ENCODE measurements at regions not wholly inside any gene's neighbourhood (a gene's known extent, or its start where the extent isn't known, plus 50 kb on each side); places are given as distances from the start of the nearest gene placed in this dataset.

DNA sequence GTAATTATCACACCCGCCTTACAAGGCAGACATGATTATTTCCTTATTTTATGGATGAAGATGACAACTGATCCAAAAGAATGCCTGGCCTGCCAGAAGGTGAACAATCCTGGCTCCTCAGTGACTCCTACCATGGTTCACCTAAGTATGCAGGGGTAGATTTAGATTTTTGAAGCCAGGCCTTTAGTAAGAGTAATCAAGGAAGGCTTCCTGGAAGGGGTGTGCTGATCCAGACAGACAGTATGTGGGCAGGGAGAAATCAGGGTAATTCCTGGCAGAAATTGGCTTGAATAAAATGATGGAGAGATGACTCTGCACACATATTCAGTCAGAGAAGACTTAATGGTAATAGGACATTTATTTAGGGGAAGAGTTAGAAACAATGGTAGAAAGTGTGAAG lies 637.7 kb upstream of the FANCL start:
- no peak overlapping the region for H3K9ac ChIP-seq (ENCODE audit: low read length)
- no peaks in the 10 kb centered on the region for H3K4me1 ChIP-seq (ENCODE audit: low read length)
- H3K27ac ChIP-seq (ENCODE audit: low read length) = no peak overlapping the region
- TF ChIP-seq CTCF (IDR thresholded peaks at IDR 0.05; ENCODE audit: low read length) (no peak), EZH2phosphoT487 (IDR thresholded peaks at IDR 0.05; ENCODE audit: low read length) (no peak), EZH2 (optimal IDR thresholded peaks at IDR 0.05; ENCODE audit: low read depth, low read length) (no peak)
- no peaks in the 10 kb centered on the region for H3K9me2 ChIP-seq (replicated peaks; ENCODE audit: insufficient read depth, low read length)
- no peaks in the 10 kb centered on the region for H3K36me3 ChIP-seq (replicated peaks; ENCODE audit: insufficient read depth, low read length)
- no peaks in the 10 kb centered on the region for H4K20me1 ChIP-seq (ENCODE audit: insufficient read depth, low read length)
- no peak overlapping the region for H3K4me3 ChIP-seq (ENCODE audit: low read length)
- H3K27me3 ChIP-seq (replicated peaks; ENCODE audit: insufficient read depth, low read length) = no peaks in the 10 kb centered on the region
- H3K79me2 ChIP-seq (ENCODE audit: low read length) = no peaks in the 10 kb centered on the region
- H2AFZ ChIP-seq (ENCODE audit: low read length) = no peak overlapping the region
- H3F3A ChIP-seq (ENCODE audit: insufficient read depth, low read length) = no peaks in the 10 kb centered on the region
- no peak overlapping the region for H3K4me2 ChIP-seq (ENCODE audit: low read depth, low read length)
- DNase-seq = no peak
- H3K9me3 ChIP-seq (replicated peaks; ENCODE audit: insufficient read depth, low read length) = no peaks in the 10 kb centered on the region

GRCh38 chr2:58876126-58876525 lies 635.0 kb upstream of the FANCL start:
- H4K20me1 ChIP-seq (ENCODE audit: insufficient read depth, low read length) = no peaks in the 10 kb centered on the region
- H3K9me3 ChIP-seq (replicated peaks; ENCODE audit: insufficient read depth, low read length) = no peaks in the 10 kb centered on the region
- no peaks in the 10 kb centered on the region for H3K9me2 ChIP-seq (replicated peaks; ENCODE audit: insufficient read depth, low read length)
- no peak for DNase-seq
- H3K4me1 ChIP-seq (ENCODE audit: low read length) = 0 out of 2 replicates have a peak, but pooled peaks cover 1% of the 10 kb centered on the region
- no peak overlapping the region for H2AFZ ChIP-seq (ENCODE audit: low read length)
- no peak overlapping the region for H3K9ac ChIP-seq (ENCODE audit: low read length)
- H3K4me3 ChIP-seq (ENCODE audit: low read length) = no peak overlapping the region
- no peaks in the 10 kb centered on the region for H3K36me3 ChIP-seq (replicated peaks; ENCODE audit: insufficient read depth, low read length)
- H3K27ac ChIP-seq (ENCODE audit: low read length) = no peak overlapping the region
- no peaks in the 10 kb centered on the region for H3K79me2 ChIP-seq (ENCODE audit: low read length)
- TF ChIP-seq EZH2phosphoT487 (IDR thresholded peaks at IDR 0.05; ENCODE audit: low read length) = no peak
- TF ChIP-seq EZH2 (optimal IDR thresholded peaks at IDR 0.05; ENCODE audit: low read depth, low read length) = no peak
- TF ChIP-seq CTCF (IDR thresholded peaks at IDR 0.05; ENCODE audit: low read length) = no peak
- H3K27me3 ChIP-seq (replicated peaks; ENCODE audit: insufficient read depth, low read length) = no peaks in the 10 kb centered on the region
- no peak overlapping the region for H3K4me2 ChIP-seq (ENCODE audit: low read depth, low read length)
- H3F3A ChIP-seq (ENCODE audit: insufficient read depth, low read length) = no peaks in the 10 kb centered on the region

- H3K27me3 ChIP-seq (replicated peaks; ENCODE audit: insufficient read depth, low read length) = no peaks in the 10 kb centered on the region
- no peaks in the 10 kb centered on the region for H3K79me2 ChIP-seq (ENCODE audit: low read length)
- no peak overlapping the region for H3K4me3 ChIP-seq (ENCODE audit: low read length)
- TF ChIP-seq CTCF (IDR thresholded peaks at IDR 0.05; ENCODE audit: low read length) (no peak), EZH2 (optimal IDR thresholded peaks at IDR 0.05; ENCODE audit: low read depth, low read length) (no peak), EZH2phosphoT487 (IDR thresholded peaks at IDR 0.05; ENCODE audit: low read length) (no peak)
- no peak overlapping the region for H2AFZ ChIP-seq (ENCODE audit: low read length)
- no peak overlapping the region for H3K4me2 ChIP-seq (ENCODE audit: low read depth, low read length)
- no peaks in the 10 kb centered on the region for H3K36me3 ChIP-seq (replicated peaks; ENCODE audit: insufficient read depth, low read length)
- H3F3A ChIP-seq (ENCODE audit: insufficient read depth, low read length) = no peaks in the 10 kb centered on the region
- no peaks in the 10 kb centered on the region for H3K9me2 ChIP-seq (replicated peaks; ENCODE audit: insufficient read depth, low read length)
- H4K20me1 ChIP-seq (ENCODE audit: insufficient read depth, low read length) = no peaks in the 10 kb centered on the region
- H3K4me1 ChIP-seq (ENCODE audit: low read length) = 0 out of 2 replicates have a peak, but pooled peaks cover 4% of the 10 kb centered on the region
- no peak overlapping the region for H3K9ac ChIP-seq (ENCODE audit: low read length)
- H3K9me3 ChIP-seq (replicated peaks; ENCODE audit: insufficient read depth, low read length) = no peaks in the 10 kb centered on the region
- H3K27ac ChIP-seq (ENCODE audit: low read length) = no peak overlapping the region
- no peak for DNase-seq
Measured at GRCh38 chr2:58875436-58875835, 634.3 kb upstream of the FANCL start.

Measured in MM.1S (cell line).